Epithelial cell of prostate (primary cell): ENCODE measurements at regions not wholly inside any gene's neighbourhood (a gene's known extent, or its start where the extent isn't known, plus 50 kb on each side); places are given as distances from the start of the nearest gene placed in this dataset.
"Not testable (repeated sequence)": the region's sequence is repeated elsewhere in the genome, so short reads cannot be mapped to it uniquely, and the experiment has no call there.

Experiments used
- DNase-seq: peaks from one replicate; pipeline ENCODE4 v3.0.0-alpha.2; 2011; ENCODE audit warnings: low read depth, low spot score
- H3K27ac ChIP-seq: fragments of 450-650 bp; 2 replicates; pipeline ENCODE4 v1.5.1; 2017; ENCODE audit warnings: mild to moderate bottlenecking

DNA sequence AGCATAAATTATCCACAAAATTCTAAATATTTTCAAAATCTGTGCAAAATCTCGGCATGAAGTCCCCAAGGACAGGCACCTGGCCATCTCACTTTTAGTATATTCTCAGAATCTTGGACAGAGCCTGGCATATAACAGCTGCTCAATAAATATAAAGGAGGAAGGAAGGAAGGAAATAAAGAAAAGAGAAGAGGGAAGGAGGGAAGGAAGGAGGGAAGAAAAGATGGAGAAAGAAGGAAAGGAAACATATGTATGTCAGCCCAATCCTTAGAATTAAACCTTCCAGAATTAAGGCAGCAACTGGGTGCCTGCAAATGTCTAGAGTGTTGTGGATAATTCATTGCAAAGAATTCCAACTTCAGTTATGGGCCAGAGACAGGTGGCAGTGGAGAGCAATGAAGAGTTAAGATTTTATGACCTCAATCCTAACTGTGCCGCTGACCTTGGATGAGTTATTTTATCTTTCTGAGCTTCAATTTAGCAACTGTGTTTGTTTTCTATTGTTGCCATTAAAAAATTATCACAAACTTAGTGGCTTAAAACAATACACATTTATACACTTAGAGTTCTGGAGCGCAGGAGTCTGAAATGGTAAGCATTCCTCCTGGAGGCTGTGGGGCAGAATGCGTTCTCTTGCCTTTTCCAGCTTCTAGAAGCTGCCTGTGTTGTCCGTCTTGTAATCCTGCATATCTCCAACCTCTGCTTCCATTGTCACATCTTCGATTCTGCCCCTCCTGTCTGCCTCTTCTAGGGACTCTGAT lies 200.9 kb upstream of the MSX2 start:
- DNase-seq, result no peak
- no peak overlapping the region for H3K27ac ChIP-seq

DNA sequence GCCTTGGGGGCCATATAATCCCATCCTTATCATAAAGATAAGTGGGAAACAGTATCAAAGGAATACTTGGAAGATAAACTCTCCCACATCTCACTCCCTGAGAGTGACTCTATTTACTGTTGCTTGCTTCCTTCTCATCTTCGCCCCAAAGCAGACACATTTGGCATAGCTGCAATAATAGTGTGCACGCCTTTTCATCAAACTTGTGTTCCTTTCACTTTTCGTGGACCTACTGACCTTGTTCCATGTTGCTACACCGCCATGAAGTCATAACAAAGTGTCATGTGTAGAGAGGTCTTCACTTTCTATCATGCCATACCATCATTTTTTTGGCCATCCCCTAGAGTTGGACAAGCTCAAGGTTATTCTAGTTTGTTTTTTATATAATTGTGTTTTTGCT lies 200.0 kb upstream of the MSX2 start:
- no peak for DNase-seq
- no peak overlapping the region for H3K27ac ChIP-seq

DNA sequence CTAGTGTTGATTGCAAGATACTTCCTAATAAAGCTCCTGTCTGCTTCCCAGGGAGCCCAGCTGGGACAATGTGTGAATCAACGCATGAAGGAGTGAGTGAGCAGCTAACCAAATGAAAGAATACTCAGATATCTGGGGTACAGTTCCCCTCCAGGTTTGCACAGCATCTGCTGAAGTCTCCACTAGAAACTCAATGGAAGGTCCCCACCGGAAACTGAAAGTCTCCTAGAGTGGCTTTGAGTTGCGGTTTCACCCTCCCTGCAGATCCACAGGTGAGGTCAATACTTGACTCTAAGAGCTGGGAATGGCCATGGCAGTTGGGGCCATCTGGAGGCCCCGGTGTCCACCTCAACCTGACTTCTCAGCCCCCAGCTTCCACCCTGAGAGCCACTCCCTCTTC lies 198.2 kb upstream of the MSX2 start:
- DNase-seq, result no peak
- H3K27ac ChIP-seq, result no peak overlapping the region

DNA sequence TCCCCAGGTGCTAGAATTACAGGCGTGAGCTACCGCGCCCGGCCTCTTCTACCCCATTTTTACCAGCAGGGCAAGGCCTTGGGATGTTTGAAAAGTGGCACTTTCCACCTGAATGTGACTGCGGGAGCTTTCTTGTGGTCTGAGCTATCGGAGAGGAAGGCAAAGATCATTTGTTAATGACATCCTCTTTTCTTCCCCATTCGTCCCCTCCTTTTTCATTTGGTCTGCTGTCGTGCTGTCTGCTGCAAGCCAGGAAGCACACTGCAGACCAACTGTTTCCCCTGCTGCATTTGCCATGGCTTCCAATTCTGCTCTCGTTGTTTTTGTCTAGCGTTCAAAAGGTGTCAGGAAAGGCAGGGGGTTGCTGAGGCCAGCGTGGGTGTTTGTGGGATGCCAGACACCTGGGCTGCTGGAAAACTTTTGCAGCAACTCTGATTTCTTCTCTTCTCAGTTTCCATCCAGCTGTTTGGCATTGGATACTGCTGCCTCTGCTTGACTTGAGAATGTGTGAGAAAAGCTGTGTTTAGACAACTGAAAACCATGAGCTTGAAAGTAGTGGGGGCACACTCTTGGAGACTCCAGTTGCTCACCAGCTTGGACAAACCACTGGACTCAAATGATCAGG lies 196.4 kb upstream of the MSX2 start:
- DNase-seq, result no peak
- no peak overlapping the region for H3K27ac ChIP-seq

GRCh38 chr5:174528821-174529544 lies 195.4 kb upstream of the MSX2 start:
- peak; percentile 51 for DNase-seq
- no peak overlapping the region for H3K27ac ChIP-seq

DNA sequence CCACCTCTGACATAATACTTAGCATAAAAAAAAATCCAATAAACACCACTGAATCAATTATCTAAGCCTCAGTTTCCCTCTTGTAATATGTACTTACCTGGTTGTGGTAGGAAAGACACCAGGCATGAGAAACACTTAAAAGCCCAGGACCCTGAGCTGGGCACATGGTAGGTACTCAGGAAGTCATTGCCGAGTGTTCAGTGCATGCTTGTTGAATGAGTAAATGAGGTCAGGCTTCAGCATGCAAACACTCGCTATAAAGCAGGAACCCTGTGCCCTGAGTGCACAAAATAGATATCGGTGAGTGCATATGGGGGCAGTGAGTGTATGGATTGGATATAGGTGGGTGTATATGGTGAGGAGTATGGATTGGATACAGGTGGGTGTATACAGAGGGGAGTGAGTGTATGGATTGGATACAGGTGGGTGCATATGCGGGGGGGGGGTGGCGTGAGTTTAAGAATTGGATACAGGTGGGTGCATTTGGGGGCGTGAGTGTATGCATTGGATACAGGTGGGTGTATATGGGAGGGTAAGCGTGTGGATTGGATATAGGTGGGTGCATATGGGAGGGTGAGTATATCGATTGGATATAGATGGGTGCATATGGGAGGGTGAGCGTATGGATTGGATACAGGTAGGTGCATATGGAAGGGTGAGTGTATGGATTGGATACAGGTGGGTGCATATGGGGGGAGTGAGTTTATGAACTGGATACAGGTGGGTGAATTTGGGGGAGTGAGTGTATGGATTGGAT lies 194.3 kb upstream of the MSX2 start:
- DNase-seq, result no peak
- peak overlapping the region; percentile 27 for H3K27ac ChIP-seq

DNA sequence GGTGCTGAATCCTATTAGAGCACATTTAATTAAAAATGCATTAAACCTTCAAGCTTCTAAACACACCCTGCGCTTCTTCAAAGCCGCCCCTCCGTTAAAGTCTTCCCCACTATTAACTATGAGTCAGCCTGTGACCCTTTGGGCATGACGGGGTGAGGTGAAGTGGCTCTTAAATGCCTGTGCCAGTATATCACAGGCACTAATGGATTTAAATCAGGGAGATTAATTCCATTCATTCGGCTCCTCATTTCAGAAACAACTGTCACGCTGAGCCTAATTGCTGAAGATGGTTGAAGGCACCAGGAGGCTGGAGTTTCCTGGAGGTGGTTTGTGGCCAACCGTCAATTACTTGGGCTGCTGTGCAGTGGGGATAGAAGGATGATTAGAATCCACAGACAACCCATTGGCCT lies 192.6 kb upstream of the MSX2 start:
- peak overlapping the region; percentile 57 for H3K27ac ChIP-seq
- DNase-seq, result no peak

GRCh38 chr5:174532455-174533453 lies 191.6 kb upstream of the MSX2 start:
- DNase-seq, result peak; percentile 93
- H3K27ac ChIP-seq, result peak overlapping the region; percentile 57

- DNase-seq, result peak; percentile 81
- peak overlapping the region; percentile 57 for H3K27ac ChIP-seq
Measured at GRCh38 chr5:174533751-174534241, 190.6 kb upstream of the MSX2 start.

DNA sequence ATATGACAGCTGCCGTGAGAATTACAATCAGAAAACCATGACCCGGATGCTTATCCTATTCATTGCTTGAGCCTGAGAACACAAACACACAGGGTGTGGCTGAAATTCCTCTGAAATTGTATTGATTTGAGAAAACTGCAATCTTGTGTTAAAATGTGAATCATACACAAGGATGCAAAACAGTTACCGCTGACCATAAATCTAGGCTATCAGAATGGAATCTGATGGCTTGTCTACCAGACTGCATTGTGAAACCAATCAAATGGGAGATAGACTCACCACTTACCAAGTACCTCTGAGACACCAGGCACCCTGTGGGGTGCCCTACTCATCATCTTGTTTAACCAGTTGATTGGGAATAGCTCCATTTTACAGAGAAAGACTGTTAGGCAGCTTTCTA lies 188.7 kb upstream of the MSX2 start:
- peak; percentile 55 for DNase-seq
- peak overlapping the region; percentile 11 for H3K27ac ChIP-seq

- H3K27ac ChIP-seq, DNase-seq: not testable (repeated sequence)
Measured at GRCh38 chr5:174539823-174540222, 184.6 kb upstream of the MSX2 start.

- DNase-seq, result no peak
- no peak overlapping the region for H3K27ac ChIP-seq
Measured at GRCh38 chr5:174542037-174542436, 182.3 kb upstream of the MSX2 start.

GRCh38 chr5:174542471-174542870 lies 181.9 kb upstream of the MSX2 start:
- DNase-seq, result no peak

GRCh38 chr5:174545926-174546325 lies 178.5 kb upstream of the MSX2 start:
- H3K27ac ChIP-seq, result no peak overlapping the region
- no peak for DNase-seq

More at GRCh38 chr5:174542471-174542870, 181.9 kb upstream of the MSX2 start:
- no peak overlapping the region for H3K27ac ChIP-seq

DNA sequence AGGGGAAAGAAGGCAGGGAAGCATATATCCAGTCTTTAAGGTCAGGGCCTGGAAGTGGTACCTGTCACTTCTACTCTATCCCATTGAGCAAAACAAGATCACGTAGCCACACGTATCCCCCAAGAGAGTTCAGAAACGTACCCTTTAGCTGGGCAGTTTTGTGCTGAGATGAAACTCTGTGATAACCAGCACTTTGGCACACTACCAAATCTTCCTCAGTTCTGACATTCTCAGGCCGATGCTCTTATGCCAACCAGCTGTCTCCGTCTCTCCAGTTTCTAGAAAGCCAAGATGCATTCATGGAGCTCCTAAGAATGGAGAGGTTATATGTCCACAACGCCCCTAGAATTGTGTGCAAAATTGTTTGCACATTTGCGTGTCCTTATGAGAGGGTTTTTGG lies 176.6 kb upstream of the MSX2 start:
- H3K27ac ChIP-seq, result no peak overlapping the region
- DNase-seq, result no peak

GRCh38 chr5:174549254-174549653 lies 175.1 kb upstream of the MSX2 start:
- no peak for DNase-seq
- no peak overlapping the region for H3K27ac ChIP-seq

GRCh38 chr5:174550026-174550425 lies 174.4 kb upstream of the MSX2 start:
- DNase-seq, result no peak
- H3K27ac ChIP-seq, result no peak overlapping the region

DNA sequence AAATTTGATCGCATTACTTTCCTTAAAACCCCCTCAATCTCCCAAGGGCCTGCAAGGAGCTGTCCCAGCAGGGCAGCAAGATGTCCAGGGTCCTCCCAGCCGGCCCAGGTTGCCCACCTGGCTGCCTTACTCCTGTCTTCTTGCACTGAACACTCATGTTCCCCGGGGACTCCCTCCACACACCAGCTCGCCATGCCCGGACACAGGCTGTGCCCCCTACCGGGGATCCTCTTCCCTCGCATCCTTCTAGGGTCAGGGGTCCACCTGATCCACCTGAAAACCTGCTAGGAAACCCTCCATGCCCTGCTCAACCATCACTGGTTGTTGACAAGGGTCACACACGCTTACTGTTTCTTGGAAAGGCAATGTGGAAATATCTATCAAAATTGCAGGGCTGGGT lies 172.0 kb upstream of the MSX2 start:
- H3K27ac ChIP-seq, result no peak overlapping the region
- DNase-seq, result no peak

- no peak overlapping the region for H3K27ac ChIP-seq
- no peak for DNase-seq
Measured at GRCh38 chr5:174553556-174553955, 170.8 kb upstream of the MSX2 start.
